ENCODE measurements at regions not wholly inside any gene's neighbourhood (a gene's known extent, or its start where the extent isn't known, plus 50 kb on each side); places are given as distances from the start of the nearest gene placed in this dataset.

DNA sequence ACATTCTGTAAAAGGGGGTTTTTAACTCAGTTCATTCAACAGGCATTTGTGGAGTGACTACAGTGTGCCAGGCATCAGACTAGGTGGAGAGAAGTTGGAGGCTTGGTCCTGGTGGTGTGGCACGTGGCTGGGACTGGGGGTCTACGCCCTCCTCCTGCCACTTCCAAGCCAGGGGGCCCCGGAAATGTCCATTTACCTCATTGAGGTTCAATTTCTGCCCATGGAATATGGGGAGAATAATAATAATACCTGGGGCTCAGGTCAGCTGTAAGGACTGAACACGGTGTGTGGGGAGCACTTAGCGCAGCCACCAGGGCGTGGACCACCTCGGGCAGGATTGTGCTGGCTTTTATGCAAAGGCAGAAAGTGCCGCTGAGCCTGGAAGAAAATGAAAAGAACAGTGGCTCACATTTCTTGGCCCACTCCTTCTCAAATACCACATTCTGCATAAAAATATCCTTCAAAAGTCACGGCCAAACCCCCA lies 229.4 kb downstream of the ANKRD60 start:
- no peak overlapping the region for H3K4me3 ChIP-seq (ENCODE audit: low read length)
- no peaks in the 10 kb centered on the region for H3K36me3 ChIP-seq (ENCODE audit: insufficient read depth, low read length)
- no peak overlapping the region for H3K9ac ChIP-seq (ENCODE audit: low read depth, low read length)
- peaks cover 20% of the 10 kb centered on the region for H3K4me1 ChIP-seq (ENCODE audit: control insufficient read depth, insufficient read depth, low read length)
- no peaks in the 10 kb centered on the region for H3K27me3 ChIP-seq (ENCODE audit: control insufficient read depth, insufficient read depth, low read length)
- no peaks in the 10 kb centered on the region for H3K9me3 ChIP-seq (replicated peaks; ENCODE audit: low read length)
- H3K4me2 ChIP-seq (ENCODE audit: low read length): no peak overlapping the region

DNA sequence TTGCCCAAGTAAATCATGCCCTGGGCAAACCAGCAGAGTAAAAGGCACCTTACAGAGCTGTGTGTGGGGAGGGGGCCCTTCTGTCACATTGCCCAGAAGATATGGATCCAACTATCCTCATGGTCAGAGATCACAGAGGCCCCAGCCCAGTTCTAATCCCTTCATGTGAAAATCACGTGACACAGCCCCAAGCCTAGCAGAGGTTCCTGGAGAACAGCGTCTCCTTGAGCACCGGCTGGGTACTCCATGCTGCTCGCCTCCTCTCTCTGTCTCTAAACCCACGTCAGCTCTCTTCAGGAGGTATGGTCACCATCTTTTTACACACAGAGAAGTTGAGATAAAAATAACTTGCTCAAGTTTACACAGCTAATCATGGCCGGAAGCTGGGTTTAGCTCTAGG lies 230.2 kb downstream of the ANKRD60 start:
- Histone ChIP-seq H3K4me3 (ENCODE audit: low read length) (no peak overlapping the region), H3K4me1 (ENCODE audit: control insufficient read depth, insufficient read depth, low read length) (peaks cover 23% of the 10 kb centered on the region), H3K9me3 (replicated peaks; ENCODE audit: low read length) (no peaks in the 10 kb centered on the region), H3K4me2 (ENCODE audit: low read length) (no peak overlapping the region), H3K9ac (ENCODE audit: low read depth, low read length) (no peak overlapping the region), H3K36me3 (ENCODE audit: insufficient read depth, low read length) (no peaks in the 10 kb centered on the region), H3K27me3 (ENCODE audit: control insufficient read depth, insufficient read depth, low read length) (no peaks in the 10 kb centered on the region)

DNA sequence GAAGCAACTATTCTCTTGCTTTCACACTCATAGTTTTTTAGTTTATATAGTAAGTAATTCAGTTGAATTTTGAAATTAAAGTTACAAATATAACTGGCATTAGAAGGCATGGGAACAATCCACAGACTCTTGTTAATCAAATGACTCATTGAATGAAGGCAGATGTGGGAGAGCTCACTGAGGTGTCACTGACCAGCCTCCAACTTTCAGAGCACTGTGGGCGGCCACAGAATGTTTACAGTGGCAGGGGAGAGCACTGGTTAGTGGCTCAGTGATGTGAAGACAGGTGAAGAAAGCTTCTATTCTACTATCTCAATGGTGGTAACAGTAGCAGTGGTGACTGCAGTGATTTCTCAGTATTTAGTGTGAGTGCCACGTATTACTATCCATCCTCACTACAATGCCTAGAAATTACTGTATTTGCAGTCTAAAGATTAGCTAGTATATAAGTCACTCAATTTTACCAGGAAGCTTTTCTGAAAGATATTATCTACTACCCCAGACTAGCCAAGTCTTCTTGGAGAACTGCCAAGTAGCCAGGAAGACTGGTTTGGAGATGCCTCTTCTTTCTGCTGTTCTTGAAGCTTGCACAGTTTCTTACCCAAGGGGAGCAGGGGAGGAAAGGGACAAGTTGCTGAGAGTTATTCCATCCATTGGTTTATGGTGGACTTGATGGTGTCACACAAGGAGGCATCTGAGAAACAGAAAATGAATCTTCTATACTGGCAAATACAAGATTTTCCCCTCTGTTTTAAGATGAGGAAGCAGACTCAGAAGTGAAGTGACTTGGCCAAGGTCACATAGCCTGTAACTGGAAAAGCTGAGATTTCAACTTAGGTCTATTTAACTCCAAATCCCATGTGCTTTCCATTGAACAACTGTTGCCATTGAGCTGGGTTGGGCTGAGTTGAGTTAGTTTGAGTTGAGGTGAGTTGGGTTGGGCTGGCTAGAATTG lies 231.2 kb downstream of the ANKRD60 start:
- Histone ChIP-seq H3K4me2 (ENCODE audit: low read length) (no peak overlapping the region), H3K4me3 (ENCODE audit: low read length) (no peak overlapping the region), H3K27me3 (ENCODE audit: control insufficient read depth, insufficient read depth, low read length) (no peaks in the 10 kb centered on the region), H3K9ac (ENCODE audit: low read depth, low read length) (no peak overlapping the region), H3K36me3 (ENCODE audit: insufficient read depth, low read length) (no peaks in the 10 kb centered on the region), H3K9me3 (replicated peaks; ENCODE audit: low read length) (no peaks in the 10 kb centered on the region), H3K4me1 (ENCODE audit: control insufficient read depth, insufficient read depth, low read length) (peaks cover 23% of the 10 kb centered on the region)

DNA sequence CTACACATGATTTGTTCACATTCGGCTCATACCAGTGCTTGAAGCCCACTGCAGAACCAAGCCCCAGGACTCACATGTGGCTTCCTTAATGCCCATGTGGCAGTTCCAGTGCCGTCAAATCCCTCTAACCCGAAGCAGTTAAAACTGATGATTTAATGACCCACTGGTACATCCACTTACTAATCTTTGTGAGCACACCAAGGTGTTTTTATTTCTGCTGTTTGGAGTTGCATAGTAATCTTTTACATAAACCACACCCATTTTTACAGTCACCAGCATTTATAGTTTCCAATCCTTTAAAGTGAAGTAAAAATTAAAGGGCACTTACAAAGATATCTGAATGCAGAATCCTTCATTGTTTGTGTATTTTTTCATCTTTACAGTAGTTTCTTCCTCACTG lies 232.0 kb downstream of the ANKRD60 start:
- Histone ChIP-seq H3K27me3 (ENCODE audit: control insufficient read depth, insufficient read depth, low read length) (no peaks in the 10 kb centered on the region), H3K4me3 (ENCODE audit: low read length) (no peak overlapping the region), H3K36me3 (ENCODE audit: insufficient read depth, low read length) (no peaks in the 10 kb centered on the region), H3K4me1 (ENCODE audit: control insufficient read depth, insufficient read depth, low read length) (peaks cover 30% of the 10 kb centered on the region), H3K4me2 (ENCODE audit: low read length) (no peak overlapping the region), H3K9me3 (replicated peaks; ENCODE audit: low read length) (no peaks in the 10 kb centered on the region), H3K9ac (ENCODE audit: low read depth, low read length) (no peak overlapping the region)

DNA sequence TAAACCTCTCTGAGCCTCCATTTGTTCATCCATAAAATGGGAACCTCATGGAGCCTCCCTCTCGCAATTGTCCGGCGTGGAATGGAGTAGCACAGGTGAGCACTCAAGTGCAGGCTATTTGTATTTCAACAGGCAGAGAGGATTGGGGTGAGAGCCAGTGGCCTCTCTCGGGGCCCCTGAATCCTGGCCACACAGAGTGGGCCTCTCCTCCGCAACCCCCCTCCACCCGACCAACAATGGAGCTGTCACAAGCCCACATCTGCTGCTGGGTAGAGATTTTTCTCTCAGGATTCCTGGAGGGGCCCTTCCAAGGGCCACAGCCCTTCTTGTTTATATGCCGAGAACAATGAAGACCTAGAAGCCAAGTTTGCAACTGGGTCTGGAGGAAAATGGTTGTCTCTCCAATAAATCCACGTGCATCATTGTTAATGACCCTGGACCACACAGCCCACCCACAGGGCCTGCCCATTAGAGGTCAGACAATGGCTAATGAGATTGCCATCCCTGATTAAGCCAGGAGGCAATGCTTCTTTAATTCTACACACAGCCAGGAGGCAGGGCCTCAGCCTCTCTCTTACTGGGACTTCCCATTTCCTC lies 233.0 kb downstream of the ANKRD60 start:
- peaks cover 40% of the 10 kb centered on the region for H3K4me1 ChIP-seq (ENCODE audit: control insufficient read depth, insufficient read depth, low read length)
- H3K27me3 ChIP-seq (ENCODE audit: control insufficient read depth, insufficient read depth, low read length): no peaks in the 10 kb centered on the region
- no peaks in the 10 kb centered on the region for H3K36me3 ChIP-seq (ENCODE audit: insufficient read depth, low read length)
- H3K4me2 ChIP-seq (ENCODE audit: low read length): no peak overlapping the region
- no peak overlapping the region for H3K9ac ChIP-seq (ENCODE audit: low read depth, low read length)
- H3K9me3 ChIP-seq (replicated peaks; ENCODE audit: low read length): no peaks in the 10 kb centered on the region
- H3K4me3 ChIP-seq (ENCODE audit: low read length): no peak overlapping the region

DNA sequence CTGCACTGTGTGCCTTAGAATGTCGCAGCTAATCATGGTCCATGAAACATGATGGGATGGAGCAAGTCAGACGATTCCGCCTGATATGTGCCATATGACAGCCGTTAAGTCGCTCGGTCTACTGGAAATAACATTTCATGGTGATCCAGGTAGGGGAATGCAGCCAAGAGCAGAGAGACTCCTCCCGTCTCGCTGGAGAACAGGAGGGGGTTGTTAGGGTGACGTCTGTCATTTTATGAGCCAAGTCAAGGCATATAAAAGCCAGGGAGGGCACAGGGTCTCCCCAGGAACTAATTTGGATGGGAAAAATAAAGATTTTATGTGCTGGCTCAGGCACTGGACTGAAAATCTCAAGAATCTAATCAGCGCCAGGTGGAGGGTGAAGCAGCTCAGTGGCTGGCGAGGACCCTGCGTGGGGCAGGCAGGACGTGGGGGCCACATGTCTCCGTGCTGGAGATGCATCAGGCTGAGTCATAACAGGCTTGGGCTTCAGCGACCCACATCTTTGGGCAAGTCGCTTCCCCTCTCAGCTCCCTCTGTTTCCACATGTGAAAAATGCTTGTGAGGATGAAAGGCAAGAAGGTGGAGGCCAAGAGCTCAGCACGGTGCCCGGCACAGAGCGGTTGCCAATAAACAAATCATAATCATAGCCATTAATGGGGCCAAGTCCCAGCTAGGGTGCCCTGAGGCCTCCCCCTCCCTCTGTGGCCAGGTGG lies 234.6 kb downstream of the ANKRD60 start:
- H3K9me3 ChIP-seq (replicated peaks; ENCODE audit: low read length): no peaks in the 10 kb centered on the region
- no peak overlapping the region for H3K9ac ChIP-seq (ENCODE audit: low read depth, low read length)
- no peaks in the 10 kb centered on the region for H3K36me3 ChIP-seq (ENCODE audit: insufficient read depth, low read length)
- H3K4me2 ChIP-seq (ENCODE audit: low read length): no peak overlapping the region
- H3K4me1 ChIP-seq (ENCODE audit: control insufficient read depth, insufficient read depth, low read length): peaks cover 45% of the 10 kb centered on the region
- no peaks in the 10 kb centered on the region for H3K27me3 ChIP-seq (ENCODE audit: control insufficient read depth, insufficient read depth, low read length)
- H3K4me3 ChIP-seq (ENCODE audit: low read length): no peak overlapping the region

DNA sequence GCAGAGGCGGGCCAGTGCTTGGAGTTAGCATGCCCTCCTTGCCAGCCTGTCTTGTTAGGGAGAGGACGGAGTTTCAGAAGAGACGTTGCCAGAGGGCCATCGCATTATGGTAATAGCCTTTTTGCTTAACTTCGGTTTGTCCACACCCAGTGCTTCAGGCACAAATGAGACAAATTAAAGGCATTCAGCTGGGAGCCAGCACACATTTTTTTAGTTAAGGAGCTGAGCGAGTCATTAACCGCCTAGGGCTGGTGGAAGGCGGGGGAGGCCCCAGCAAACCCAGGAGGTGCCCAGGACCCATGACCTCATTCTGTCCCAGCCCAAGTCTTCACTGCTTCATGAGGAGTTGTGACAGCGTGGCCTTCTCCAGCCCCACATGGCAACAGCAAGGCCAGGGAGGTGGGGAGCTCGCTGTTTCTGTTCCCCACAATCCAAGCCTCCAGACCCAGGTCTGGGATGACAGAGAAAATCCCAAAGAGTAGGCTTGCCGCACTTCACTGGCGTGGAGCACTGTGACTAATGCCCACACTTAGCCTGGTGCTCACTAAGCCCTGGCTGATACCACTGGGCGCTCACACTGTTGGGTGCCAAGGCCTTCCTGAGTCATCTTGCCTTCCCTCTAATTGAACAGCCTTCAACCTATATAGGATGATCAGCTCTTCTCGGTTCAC lies 237.1 kb downstream of the ANKRD60 start:
- no peaks in the 10 kb centered on the region for H3K9me3 ChIP-seq (replicated peaks; ENCODE audit: low read length)
- H3K4me2 ChIP-seq (ENCODE audit: low read length): peak overlapping the region; percentile 0
- no peaks in the 10 kb centered on the region for H3K27me3 ChIP-seq (ENCODE audit: control insufficient read depth, insufficient read depth, low read length)
- no peak overlapping the region for H3K4me3 ChIP-seq (ENCODE audit: low read length)
- peak overlapping the region; percentile 4 for H3K9ac ChIP-seq (ENCODE audit: low read depth, low read length)
- no peaks in the 10 kb centered on the region for H3K36me3 ChIP-seq (ENCODE audit: insufficient read depth, low read length)
- peaks cover 34% of the 10 kb centered on the region for H3K4me1 ChIP-seq (ENCODE audit: control insufficient read depth, insufficient read depth, low read length)

DNA sequence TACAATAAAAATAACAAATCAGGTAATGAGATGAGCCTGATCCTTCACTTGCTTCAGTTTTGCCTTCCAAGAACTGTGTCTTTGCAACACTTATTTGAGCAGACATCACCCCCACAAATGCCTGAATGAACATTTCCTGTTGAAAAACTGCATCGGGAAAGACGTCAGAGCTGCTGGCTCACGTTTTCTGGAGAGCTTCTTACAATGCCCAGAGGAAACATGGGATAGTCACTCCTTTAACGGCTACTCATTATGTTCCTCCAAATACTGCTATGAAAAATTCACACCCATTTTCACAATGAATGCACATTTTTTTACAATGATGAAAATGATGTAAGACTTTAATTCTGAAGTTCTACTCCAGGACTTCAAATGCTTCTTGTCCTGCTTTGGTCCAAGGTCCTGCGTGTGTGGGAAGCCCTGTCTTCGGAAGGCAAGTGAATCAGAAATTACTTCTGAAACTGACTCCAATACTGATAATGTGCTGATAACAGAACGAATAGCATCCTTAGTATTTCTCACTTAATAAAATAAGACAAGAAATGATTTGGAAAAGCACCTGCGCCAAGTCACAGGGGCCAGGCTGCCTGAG lies 238.0 kb downstream of the ANKRD60 start:
- Histone ChIP-seq H3K4me3 (ENCODE audit: low read length) (no peak overlapping the region), H3K9ac (ENCODE audit: low read depth, low read length) (no peak overlapping the region), H3K27me3 (ENCODE audit: control insufficient read depth, insufficient read depth, low read length) (no peaks in the 10 kb centered on the region), H3K9me3 (replicated peaks; ENCODE audit: low read length) (no peaks in the 10 kb centered on the region), H3K36me3 (ENCODE audit: insufficient read depth, low read length) (no peaks in the 10 kb centered on the region), H3K4me2 (ENCODE audit: low read length) (no peak overlapping the region), H3K4me1 (ENCODE audit: control insufficient read depth, insufficient read depth, low read length) (peaks cover 30% of the 10 kb centered on the region)

DNA sequence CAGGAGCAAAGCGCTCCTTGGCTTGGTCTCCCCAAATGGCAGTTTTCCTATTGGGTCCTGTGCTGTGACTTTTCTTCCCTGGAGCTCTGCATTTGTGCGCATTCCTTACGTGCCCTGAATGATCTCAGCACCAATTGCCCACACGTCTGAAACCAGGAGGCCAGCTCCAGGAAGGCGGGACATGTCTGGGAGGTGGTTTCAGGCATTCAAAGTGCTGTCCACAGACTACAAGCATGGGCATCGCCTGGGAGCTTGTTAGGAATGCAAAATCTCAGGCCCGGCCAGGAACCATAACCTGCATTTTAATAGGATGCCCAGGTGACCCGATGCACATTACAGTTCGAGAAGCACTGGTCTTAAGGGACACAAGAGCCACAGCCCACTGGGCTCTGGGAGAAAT lies 239.6 kb downstream of the ANKRD60 start:
- H3K36me3 ChIP-seq (ENCODE audit: insufficient read depth, low read length): no peaks in the 10 kb centered on the region
- peaks cover 23% of the 10 kb centered on the region for H3K4me1 ChIP-seq (ENCODE audit: control insufficient read depth, insufficient read depth, low read length)
- no peak overlapping the region for H3K9ac ChIP-seq (ENCODE audit: low read depth, low read length)
- no peaks in the 10 kb centered on the region for H3K9me3 ChIP-seq (replicated peaks; ENCODE audit: low read length)
- H3K27me3 ChIP-seq (ENCODE audit: control insufficient read depth, insufficient read depth, low read length): no peaks in the 10 kb centered on the region
- no peak overlapping the region for H3K4me3 ChIP-seq (ENCODE audit: low read length)
- no peak overlapping the region for H3K4me2 ChIP-seq (ENCODE audit: low read length)

DNA sequence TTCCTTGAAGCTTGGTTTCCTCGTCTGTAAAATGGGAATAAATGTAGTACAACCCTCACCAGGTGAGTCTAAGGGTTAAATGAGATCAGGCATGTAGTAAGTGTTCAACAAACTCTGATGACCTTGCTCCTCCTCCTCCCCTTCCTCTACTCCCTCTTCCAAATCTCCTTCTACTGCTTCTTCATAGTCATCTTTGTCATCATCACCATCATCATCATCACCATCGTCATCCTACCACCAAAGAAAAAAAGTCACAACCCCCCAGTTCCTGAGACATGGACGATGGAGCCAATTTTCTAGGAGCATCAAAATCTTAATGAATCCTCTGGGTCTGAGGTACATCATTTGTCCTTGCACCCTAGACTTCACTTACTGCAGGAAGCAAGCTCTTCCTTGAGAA lies 240.0 kb downstream of the ANKRD60 start:
- Histone ChIP-seq H3K4me1 (ENCODE audit: control insufficient read depth, insufficient read depth, low read length) (peaks cover 22% of the 10 kb centered on the region), H3K27me3 (ENCODE audit: control insufficient read depth, insufficient read depth, low read length) (no peaks in the 10 kb centered on the region), H3K36me3 (ENCODE audit: insufficient read depth, low read length) (no peaks in the 10 kb centered on the region), H3K4me2 (ENCODE audit: low read length) (no peak overlapping the region), H3K9me3 (replicated peaks; ENCODE audit: low read length) (no peaks in the 10 kb centered on the region), H3K9ac (ENCODE audit: low read depth, low read length) (no peak overlapping the region), H3K4me3 (ENCODE audit: low read length) (no peak overlapping the region)

DNA sequence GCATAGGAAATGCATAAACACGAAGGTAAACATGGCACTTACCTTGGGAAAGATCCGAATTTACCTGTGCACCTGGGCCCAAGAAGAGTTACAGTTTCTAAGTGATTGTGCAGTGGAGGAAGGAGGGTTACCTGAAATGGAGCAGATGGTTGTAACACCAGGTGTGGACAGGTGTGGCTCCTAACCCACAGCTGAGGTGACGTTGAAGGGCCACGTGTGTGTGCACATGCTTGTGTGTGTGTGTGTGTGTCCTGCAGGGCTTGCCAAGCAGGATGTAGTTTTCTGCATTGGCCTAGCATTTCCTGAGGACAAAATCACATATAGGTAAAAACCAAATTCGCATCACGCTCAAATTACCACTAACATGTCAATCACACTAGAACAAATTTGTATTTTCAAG lies 240.8 kb downstream of the ANKRD60 start:
- Histone ChIP-seq H3K4me3 (ENCODE audit: low read length) (no peak overlapping the region), H3K4me2 (ENCODE audit: low read length) (no peak overlapping the region), H3K27me3 (ENCODE audit: control insufficient read depth, insufficient read depth, low read length) (no peaks in the 10 kb centered on the region), H3K36me3 (ENCODE audit: insufficient read depth, low read length) (no peaks in the 10 kb centered on the region), H3K4me1 (ENCODE audit: control insufficient read depth, insufficient read depth, low read length) (peaks cover 22% of the 10 kb centered on the region), H3K9ac (ENCODE audit: low read depth, low read length) (no peak overlapping the region), H3K9me3 (replicated peaks; ENCODE audit: low read length) (no peaks in the 10 kb centered on the region)
